GM19455 (cell line): ENCODE measurements at regions not wholly inside any gene's neighbourhood (a gene's known extent, or its start where the extent isn't known, plus 50 kb on each side); places are given as distances from the start of the nearest gene placed in this dataset.
"Not testable (repeated sequence)": the region's sequence is repeated elsewhere in the genome, so short reads cannot be mapped to it uniquely, and the experiment has no call there.

ENCODE experiments used
- ATAC-seq: cut with Tn5 transposase; IDR thresholded peaks from one replicate; pipeline ENCODE4 v1.9.1; 2021; ENCODE audit not compliant: unreplicated experiment

- ATAC-seq: no peak
Observed at GRCh38 chr10:85105614-85106255, 777.3 kb downstream of the CCSER2 start.

- ATAC-seq: no peak
Observed at GRCh38 chr10:85111271-85111670, 782.9 kb downstream of the CCSER2 start.

GRCh38 chr10:85124603-85125051 is 796.2 kb downstream of the CCSER2 start:
- ATAC-seq: no peak

- ATAC-seq: no peak
Observed at GRCh38 chr10:85137253-85137652, 808.9 kb downstream of the CCSER2 start.

GRCh38 chr10:85138046-85138445 is 809.7 kb downstream of the CCSER2 start:
- ATAC-seq: no peak

- no peak for ATAC-seq
Observed at GRCh38 chr10:85139124-85139523, 810.7 kb downstream of the CCSER2 start.

- not testable (repeated sequence) for ATAC-seq
Observed at GRCh38 chr10:85141520-85141919, 813.1 kb downstream of the CCSER2 start.

- ATAC-seq: no peak
Observed at GRCh38 chr10:85145966-85146365, 817.6 kb downstream of the CCSER2 start.

- ATAC-seq: no peak
Observed at GRCh38 chr10:85147346-85148250, 819.2 kb downstream of the CCSER2 start.

- ATAC-seq: no peak
Observed at GRCh38 chr10:85148693-85149640, 820.6 kb downstream of the CCSER2 start.

GRCh38 chr10:85149766-85150165 is 821.4 kb downstream of the CCSER2 start:
- no peak for ATAC-seq

- no peak for ATAC-seq
Observed at GRCh38 chr10:85151506-85151905, 823.1 kb downstream of the CCSER2 start.

- no peak for ATAC-seq
Observed at GRCh38 chr10:85152496-85152895, 824.1 kb downstream of the CCSER2 start.

- no peak for ATAC-seq
Observed at GRCh38 chr10:85152911-85153310, 824.5 kb downstream of the CCSER2 start.

- no peak for ATAC-seq
Observed at GRCh38 chr10:85157206-85157605, 828.8 kb downstream of the CCSER2 start.

- no peak for ATAC-seq
Observed at GRCh38 chr10:85168243-85168642, 839.9 kb downstream of the CCSER2 start.

GRCh38 chr10:85170026-85170425 is 841.6 kb downstream of the CCSER2 start:
- ATAC-seq: no peak

GRCh38 chr10:85175635-85176034 is 847.2 kb downstream of the CCSER2 start:
- no peak for ATAC-seq

GRCh38 chr10:85177767-85178166 is 849.4 kb downstream of the CCSER2 start:
- no peak for ATAC-seq

GRCh38 chr10:85187047-85187446 is 858.7 kb downstream of the CCSER2 start:
- no peak for ATAC-seq
